ENCODE measurements at regions not wholly inside any gene's neighbourhood (a gene's known extent, or its start where the extent isn't known, plus 50 kb on each side); places are given as distances from the start of the nearest gene placed in this dataset.

DNA sequence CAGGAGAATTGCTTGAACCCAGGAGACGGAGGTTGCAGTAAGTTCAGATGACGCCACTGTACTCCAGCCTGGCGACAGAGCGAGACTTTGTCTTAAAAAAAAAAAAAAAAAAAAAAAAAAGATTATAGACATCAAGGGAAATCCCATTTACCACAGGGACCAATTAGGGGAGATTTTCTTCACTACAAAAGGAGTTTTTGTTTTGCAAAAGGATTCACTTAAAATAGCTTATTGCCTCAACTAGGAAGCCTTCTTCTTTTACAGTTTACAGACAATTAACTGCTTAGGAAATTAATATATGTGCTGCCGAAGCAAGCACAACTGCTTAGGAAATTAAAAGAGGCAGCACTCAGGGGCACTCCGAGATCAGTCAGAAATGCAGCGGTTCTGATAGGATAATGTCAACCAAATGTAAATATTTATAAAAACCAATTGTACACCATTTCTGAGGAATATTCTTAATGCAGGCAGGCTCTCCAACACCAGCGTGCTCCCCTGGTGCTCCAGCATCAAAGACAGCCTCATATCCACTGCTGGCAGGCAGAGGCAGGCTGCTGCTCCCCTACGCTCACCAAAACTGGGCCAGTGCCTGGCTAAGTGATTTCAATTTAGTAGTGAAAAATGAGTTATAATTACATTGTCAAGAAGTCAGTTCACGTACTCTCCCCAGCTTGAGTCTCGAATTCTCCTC, 107.9 kb upstream of the RAB4A start:
- no peaks in the 10 kb centered on the region for H3K27me3 ChIP-seq
- 88 to 91% methylated on average over 11 of the region's 11 CpGs for WGBS, 2 donors
- TF ChIP-seq, protein P1, sequence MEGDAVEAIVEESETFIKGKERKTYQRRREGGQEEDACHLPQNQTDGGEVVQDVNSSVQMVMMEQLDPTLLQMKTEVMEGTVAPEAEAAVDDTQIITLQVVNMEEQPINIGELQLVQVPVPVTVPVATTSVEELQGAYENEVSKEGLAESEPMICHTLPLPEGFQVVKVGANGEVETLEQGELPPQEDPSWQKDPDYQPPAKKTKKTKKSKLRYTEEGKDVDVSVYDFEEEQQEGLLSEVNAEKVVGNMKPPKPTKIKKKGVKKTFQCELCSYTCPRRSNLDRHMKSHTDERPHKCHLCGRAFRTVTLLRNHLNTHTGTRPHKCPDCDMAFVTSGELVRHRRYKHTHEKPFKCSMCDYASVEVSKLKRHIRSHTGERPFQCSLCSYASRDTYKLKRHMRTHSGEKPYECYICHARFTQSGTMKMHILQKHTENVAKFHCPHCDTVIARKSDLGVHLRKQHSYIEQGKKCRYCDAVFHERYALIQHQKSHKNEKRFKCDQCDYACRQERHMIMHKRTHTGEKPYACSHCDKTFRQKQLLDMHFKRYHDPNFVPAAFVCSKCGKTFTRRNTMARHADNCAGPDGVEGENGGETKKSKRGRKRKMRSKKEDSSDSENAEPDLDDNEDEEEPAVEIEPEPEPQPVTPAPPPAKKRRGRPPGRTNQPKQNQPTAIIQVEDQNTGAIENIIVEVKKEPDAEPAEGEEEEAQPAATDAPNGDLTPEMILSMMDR (IDR thresholded peaks at IDR 0.05) = no peak
- TF ChIP-seq POLR2AphosphoS5 (IDR thresholded peaks at IDR 0.05) (no peak), POLR2A (IDR thresholded peaks at IDR 0.05) (no peak), EP300 (IDR thresholded peaks at IDR 0.05) (no peak)
- H3K27ac ChIP-seq = no peak overlapping the region
- intact Hi-C loops (cut with DNase I) = no loop called here
- peaks cover 0 to 20% (median 5%) of the 10 kb centered on the region in 4 donors for H3K4me1 ChIP-seq
- no peak for DNase-seq
- H3K4me3 ChIP-seq = no peak overlapping the region
- no peaks in the 10 kb centered on the region for H3K9me3 ChIP-seq
- H3K36me3 ChIP-seq = no peaks in the 10 kb centered on the region

DNA sequence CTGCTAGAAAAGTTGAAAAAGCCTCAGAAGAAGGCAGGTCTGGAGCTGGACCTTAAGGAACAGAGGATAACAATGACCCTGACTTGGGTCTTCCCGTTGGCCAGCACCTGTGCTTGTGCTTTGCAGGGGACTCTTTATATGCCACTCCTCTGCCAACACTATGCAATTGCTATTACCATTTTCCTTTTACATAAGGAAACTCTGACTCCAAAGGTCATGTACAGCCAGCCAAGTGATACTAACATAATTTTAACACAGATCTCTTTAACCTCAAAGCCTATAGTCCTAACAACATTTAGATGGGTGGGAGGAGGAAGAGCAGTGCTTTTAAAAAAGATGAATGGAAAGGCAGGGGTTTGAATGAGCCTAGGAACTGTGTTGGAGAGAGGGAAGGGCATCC, 106.6 kb upstream of the RAB4A start:
- intact Hi-C loops (cut with DNase I) = no loop called here
- DNase-seq = no peak
- no peak overlapping the region for H3K27ac ChIP-seq
- no peaks in the 10 kb centered on the region for H3K9me3 ChIP-seq
- H3K4me1 ChIP-seq = peaks cover 0 to 20% (median 5%) of the 10 kb centered on the region in 4 donors
- TF ChIP-seq, protein P1 (IDR thresholded peaks at IDR 0.05) = no peak
- no peak for TF ChIP-seq EP300 (IDR thresholded peaks at IDR 0.05)
- TF ChIP-seq POLR2AphosphoS5 (IDR thresholded peaks at IDR 0.05) = no peak
- no peaks in the 10 kb centered on the region for H3K27me3 ChIP-seq
- H3K36me3 ChIP-seq = no peaks in the 10 kb centered on the region
- 13 to 58% methylated on average over 1 of the region's 1 CpG for WGBS, 2 donors
- H3K4me3 ChIP-seq = no peak overlapping the region

DNA sequence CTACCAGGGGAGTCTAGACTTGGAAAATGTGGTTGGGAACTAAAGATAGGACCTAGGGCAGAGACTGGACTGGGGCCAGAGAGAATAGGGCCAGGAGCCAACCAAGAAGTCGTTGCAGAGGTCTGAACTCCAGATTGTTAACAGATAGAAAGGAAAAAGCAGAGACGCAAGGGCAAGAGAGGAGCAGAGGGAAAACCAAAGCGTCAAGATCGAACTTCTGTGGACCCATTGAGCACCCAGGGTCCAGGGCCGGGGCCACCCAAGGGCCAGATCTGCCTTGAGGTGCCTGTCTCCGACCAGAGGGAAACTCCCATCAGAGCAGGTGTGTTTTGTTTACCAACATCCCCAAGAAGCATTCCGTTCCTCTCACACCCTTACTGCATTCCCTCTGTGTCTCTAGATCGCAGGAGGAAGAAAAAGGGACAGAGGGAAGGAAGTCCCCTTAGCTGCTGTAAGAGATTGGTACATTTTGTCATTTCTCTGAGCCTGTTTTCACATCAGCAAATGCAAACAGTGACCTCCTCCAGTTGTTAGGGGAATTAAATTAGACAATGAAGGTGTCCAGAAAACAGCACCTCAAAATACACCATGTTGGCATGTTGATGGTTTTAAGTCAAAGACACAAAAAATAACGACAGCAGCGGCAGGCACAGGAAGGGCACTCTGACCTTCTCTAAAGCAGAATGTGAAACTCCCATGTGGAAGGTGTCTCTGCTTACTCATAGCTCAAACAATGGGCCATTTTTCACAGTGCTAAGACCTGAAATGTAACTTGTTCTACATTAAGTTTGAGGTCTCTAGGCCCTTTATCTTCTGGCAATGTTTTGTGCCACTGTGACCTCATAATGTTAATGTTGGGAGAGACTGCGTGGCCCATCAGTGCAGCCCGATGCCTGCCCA, 105.8 kb upstream of the RAB4A start:
- no peak overlapping the region for H3K27ac ChIP-seq
- WGBS, 2 donors = 23 to 57% methylated on average over 12 of the region's 12 CpGs

DNA sequence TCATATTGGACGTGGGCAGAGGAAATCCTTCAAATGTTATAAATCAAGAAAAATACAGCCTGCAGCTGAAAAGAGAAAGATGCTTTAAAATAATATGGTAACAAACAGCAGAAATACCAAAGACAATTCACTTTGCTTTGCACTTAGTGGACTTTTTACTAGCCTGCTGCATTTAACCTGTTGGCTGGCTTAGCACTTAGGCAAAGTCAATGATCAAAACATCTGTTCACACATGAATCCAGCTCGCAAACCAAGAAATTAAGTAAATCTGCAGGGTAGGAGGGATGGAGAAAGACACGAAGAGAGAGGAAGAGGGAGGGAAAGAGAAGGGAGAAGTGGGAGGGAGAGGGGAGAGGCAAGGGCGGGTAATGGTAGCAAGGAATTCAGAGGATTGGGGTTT, 103.6 kb upstream of the RAB4A start:
- intact Hi-C loops (cut with DNase I) = no loop called here
- no peak overlapping the region for H3K4me3 ChIP-seq
- WGBS, 2 donors = 78 to 91% methylated on average over 4 of the region's 4 CpGs

More for the DNA sequence above, 105.8 kb upstream of the RAB4A start:
- no peak overlapping the region for H3K4me3 ChIP-seq
- H3K9me3 ChIP-seq = no peaks in the 10 kb centered on the region
- no peaks in the 10 kb centered on the region for H3K36me3 ChIP-seq
- no peak for TF ChIP-seq EP300 (IDR thresholded peaks at IDR 0.05)
- TF ChIP-seq, protein P1 (IDR thresholded peaks at IDR 0.05) = no peak
- TF ChIP-seq POLR2AphosphoS5 (IDR thresholded peaks at IDR 0.05) = no peak
- TF ChIP-seq POLR2A (IDR thresholded peaks at IDR 0.05) = no peak
- intact Hi-C loops (cut with DNase I) = no loop called here
- peaks cover 0 to 19% (median 5%) of the 10 kb centered on the region in 4 donors for H3K4me1 ChIP-seq
- no peak for DNase-seq
- H3K27me3 ChIP-seq = no peaks in the 10 kb centered on the region

More for the DNA sequence above, 103.6 kb upstream of the RAB4A start:
- no peak overlapping the region for H3K27ac ChIP-seq
- H3K4me1 ChIP-seq = peaks cover 0 to 12% (median 5%) of the 10 kb centered on the region in 4 donors
- H3K27me3 ChIP-seq = no peaks in the 10 kb centered on the region
- TF ChIP-seq POLR2A (IDR thresholded peaks at IDR 0.05) (no peak), POLR2AphosphoS5 (IDR thresholded peaks at IDR 0.05) (no peak), EP300 (IDR thresholded peaks at IDR 0.05) (no peak)
- TF ChIP-seq, protein P1 (IDR thresholded peaks at IDR 0.05) = no peak
- H3K9me3 ChIP-seq = no peaks in the 10 kb centered on the region
- no peak for DNase-seq
- no peaks in the 10 kb centered on the region for H3K36me3 ChIP-seq

Measured in sigmoid colon (tissue), 6 donors.